RPMI7951 (cell line): ENCODE measurements at regions not wholly inside any gene's neighbourhood (a gene's known extent, or its start where the extent isn't known, plus 50 kb on each side); places are given as distances from the start of the nearest gene placed in this dataset.

Experiments
- DNase-seq: peaks from one replicate; pipeline ENCODE4 v3.0.0-alpha.2; 2012; ENCODE audit warnings: low read depth

GRCh38 chr2:15807418-15808203 is 132.7 kb upstream of the MYCN start:
- no peak for DNase-seq

- no peak for DNase-seq
Observed at GRCh38 chr2:15808204-15808910, 132.0 kb upstream of the MYCN start.

- no peak for DNase-seq
Observed at GRCh38 chr2:15808944-15809343, 131.4 kb upstream of the MYCN start.

GRCh38 chr2:15809404-15809803 is 130.9 kb upstream of the MYCN start:
- no peak for DNase-seq

GRCh38 chr2:15810477-15811150 is 129.7 kb upstream of the MYCN start:
- DNase-seq = no peak

GRCh38 chr2:15811367-15811766 is 129.0 kb upstream of the MYCN start:
- no peak for DNase-seq

GRCh38 chr2:15812187-15812780 is 128.1 kb upstream of the MYCN start:
- DNase-seq = no peak

- DNase-seq = no peak
Observed at GRCh38 chr2:15813481-15814266, 126.7 kb upstream of the MYCN start.

- DNase-seq = no peak
Observed at GRCh38 chr2:15814403-15814802, 125.9 kb upstream of the MYCN start.

GRCh38 chr2:15814946-15815345 is 125.4 kb upstream of the MYCN start:
- no peak for DNase-seq

GRCh38 chr2:15816226-15816625 is 124.1 kb upstream of the MYCN start:
- DNase-seq = no peak

GRCh38 chr2:15816674-15817406 is 123.5 kb upstream of the MYCN start:
- DNase-seq = no peak

GRCh38 chr2:15817748-15818147 is 122.6 kb upstream of the MYCN start:
- DNase-seq = no peak

- no peak for DNase-seq
Observed at GRCh38 chr2:15818318-15818753, 122.0 kb upstream of the MYCN start.

GRCh38 chr2:15818881-15819280 is 121.5 kb upstream of the MYCN start:
- DNase-seq = no peak

GRCh38 chr2:15819562-15820256 is 120.6 kb upstream of the MYCN start:
- DNase-seq = no peak

- DNase-seq = no peak
Observed at GRCh38 chr2:15820257-15820566, 120.1 kb upstream of the MYCN start.

GRCh38 chr2:15820927-15821326 is 119.4 kb upstream of the MYCN start:
- no peak for DNase-seq

- no peak for DNase-seq
Observed at GRCh38 chr2:15822151-15823044, 118.0 kb upstream of the MYCN start.
